Osteocyte (in vitro differentiated cells): ENCODE measurements at regions not wholly inside any gene's neighbourhood (a gene's known extent, or its start where the extent isn't known, plus 50 kb on each side); places are given as distances from the start of the nearest gene placed in this dataset.

Experiments used
- DNase-seq: peaks from one replicate; pipeline ENCODE4 v3.0.0; 2021; ENCODE audit warnings: mixed read lengths; ENCODE audit not compliant: unreplicated experiment; ENCODE audit errors: extremely low spot score
- H3K27ac Mint-ChIP-seq: one replicate; pipeline ENCODE4 v1.8.0; 2021; ENCODE audit warnings: mild to moderate bottlenecking, mixed read lengths; ENCODE audit not compliant: unreplicated experiment
- H3K27me3 Mint-ChIP-seq: one replicate; pipeline ENCODE4 v1.8.0; 2021; ENCODE audit warnings: mixed read lengths; ENCODE audit not compliant: unreplicated experiment
- H3K36me3 Mint-ChIP-seq: one replicate; pipeline ENCODE4 v1.8.0; 2021; ENCODE audit warnings: mixed read lengths; ENCODE audit not compliant: unreplicated experiment
- H3K4me1 Mint-ChIP-seq: one replicate; pipeline ENCODE4 v1.8.0; 2021; ENCODE audit warnings: mixed read lengths; ENCODE audit not compliant: unreplicated experiment
- H3K4me3 Mint-ChIP-seq: one replicate; pipeline ENCODE4 v1.8.0; 2021; ENCODE audit warnings: mild to moderate bottlenecking, moderate library complexity, mixed read lengths; ENCODE audit not compliant: unreplicated experiment
- H3K9me3 Mint-ChIP-seq: one replicate; pipeline ENCODE4 v1.8.0; 2021; ENCODE audit warnings: mixed read lengths; ENCODE audit not compliant: unreplicated experiment
- CTCF ChIP-seq: fragments of 200-600 bp; sonication (generic); IDR thresholded peaks from 2 replicates; pipeline ENCODE4 v1.5.0; 2021; ENCODE audit warnings: antibody characterized with exemption, mild to moderate bottlenecking, moderate library complexity

GRCh38 chr17:22569459-22570143 is 877.3 kb downstream of the KCNJ18 start:
- Mint-ChIP-seq H3K27me3 (no peaks in the 10 kb centered on the region), H3K27ac (no peak overlapping the region), H3K4me3 (no peak overlapping the region), H3K9me3 (peaks cover 56% of the 10 kb centered on the region), H3K4me1 (no peaks in the 10 kb centered on the region), H3K36me3 (peaks cover 2% of the 10 kb centered on the region)
- DNase-seq = no peak
- TF ChIP-seq CTCF = no peak

- Mint-ChIP-seq H3K4me1 (no peaks in the 10 kb centered on the region), H3K4me3 (no peak overlapping the region), H3K36me3 (peaks cover 2% of the 10 kb centered on the region), H3K27ac (no peak overlapping the region), H3K9me3 (peaks cover 52% of the 10 kb centered on the region), H3K27me3 (no peaks in the 10 kb centered on the region)
- no peak for TF ChIP-seq CTCF
- no peak for DNase-seq
Measured at GRCh38 chr17:22570144-22570845, 878.0 kb downstream of the KCNJ18 start.

DNA sequence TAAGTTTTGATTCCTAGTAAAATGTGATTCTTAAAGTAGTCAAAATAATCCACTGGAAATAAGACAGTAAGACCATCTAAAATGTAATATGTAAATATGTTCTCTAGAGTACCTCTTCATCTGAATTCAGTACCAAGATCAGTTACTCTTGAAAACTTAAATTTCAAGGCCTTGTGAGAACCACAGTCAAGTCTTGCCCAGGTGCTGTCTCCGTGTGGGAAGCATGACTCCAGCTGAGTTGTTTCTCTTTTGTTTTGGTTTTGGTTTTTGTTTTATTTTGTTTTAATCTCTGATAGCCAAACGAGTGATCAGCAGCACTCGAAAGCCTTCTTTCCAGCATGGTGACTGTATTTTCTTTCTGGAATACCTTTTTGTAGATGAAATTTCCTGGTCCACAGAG is 907.0 kb downstream of the KCNJ18 start:
- no peak for TF ChIP-seq CTCF
- no peak for DNase-seq
- Mint-ChIP-seq H3K9me3 (peaks cover 28% of the 10 kb centered on the region), H3K27ac (no peak overlapping the region), H3K36me3 (no peaks in the 10 kb centered on the region), H3K27me3 (no peaks in the 10 kb centered on the region), H3K4me3 (no peak overlapping the region), H3K4me1 (no peaks in the 10 kb centered on the region)

GRCh38 chr17:22600644-22601298 is 908.4 kb downstream of the KCNJ18 start:
- TF ChIP-seq CTCF = no peak
- Mint-ChIP-seq H3K36me3 (no peaks in the 10 kb centered on the region), H3K27me3 (no peaks in the 10 kb centered on the region), H3K27ac (no peak overlapping the region), H3K9me3 (peaks cover 35% of the 10 kb centered on the region), H3K4me1 (no peaks in the 10 kb centered on the region), H3K4me3 (no peak overlapping the region)
- DNase-seq = no peak
